GM19468 (cell line): ENCODE measurements at regions not wholly inside any gene's neighbourhood (a gene's known extent, or its start where the extent isn't known, plus 50 kb on each side); places are given as distances from the start of the nearest gene placed in this dataset.
"Not testable (repeated sequence)": the region's sequence is repeated elsewhere in the genome, so short reads cannot be mapped to it uniquely, and the experiment has no call there.

Experiments
- ATAC-seq: cut with Tn5 transposase; IDR thresholded peaks from one replicate; pipeline ENCODE4 v1.9.1; 2021; ENCODE audit warnings: mild to moderate bottlenecking, moderate library complexity, moderate number of reproducible peaks; ENCODE audit not compliant: unreplicated experiment; ENCODE audit errors: extremely low read depth

DNA sequence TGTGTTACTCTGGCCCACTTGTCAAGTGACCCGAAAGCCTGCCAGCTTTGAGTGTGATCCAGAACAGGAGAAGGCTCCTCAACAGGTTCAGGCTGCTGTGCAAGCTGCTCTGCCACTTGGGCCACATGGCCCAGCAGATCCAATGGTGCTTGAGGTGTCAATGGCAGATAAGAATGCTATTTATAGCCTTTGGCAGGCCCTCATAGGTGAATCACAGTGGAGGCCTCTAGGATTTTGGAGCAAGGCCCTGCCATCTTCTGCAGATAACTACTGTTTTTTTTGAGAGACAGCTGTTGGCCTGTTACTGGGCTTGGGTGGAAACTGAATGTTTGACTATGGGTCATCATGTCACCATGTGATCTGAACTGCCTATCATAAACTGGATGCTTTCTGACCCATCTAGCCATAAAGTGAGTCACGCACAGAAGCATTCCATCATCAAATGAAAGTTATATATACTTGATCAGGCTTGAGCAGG, 180.8 kb downstream of the CARTPT start:
- ATAC-seq: no peak

DNA sequence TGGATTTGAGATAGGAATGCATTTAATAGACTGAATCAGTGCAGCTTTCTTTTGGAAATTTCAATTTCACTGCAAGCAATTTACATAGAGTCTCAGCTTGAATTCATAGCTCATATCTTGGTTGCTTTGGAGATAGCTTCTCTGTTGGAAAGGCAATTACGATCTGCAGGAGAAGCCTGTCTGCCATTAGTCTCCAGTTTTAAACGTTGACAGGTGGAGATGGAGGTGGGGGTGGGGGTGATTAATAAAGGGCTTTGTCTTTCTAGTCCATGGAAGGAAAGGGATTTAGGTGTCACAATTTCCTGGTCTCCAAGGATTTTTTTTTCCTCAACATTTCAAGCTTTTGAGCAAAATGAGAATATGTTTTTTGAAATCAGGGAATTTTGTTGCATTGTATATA, 184.7 kb downstream of the CARTPT start:
- ATAC-seq: no peak

DNA sequence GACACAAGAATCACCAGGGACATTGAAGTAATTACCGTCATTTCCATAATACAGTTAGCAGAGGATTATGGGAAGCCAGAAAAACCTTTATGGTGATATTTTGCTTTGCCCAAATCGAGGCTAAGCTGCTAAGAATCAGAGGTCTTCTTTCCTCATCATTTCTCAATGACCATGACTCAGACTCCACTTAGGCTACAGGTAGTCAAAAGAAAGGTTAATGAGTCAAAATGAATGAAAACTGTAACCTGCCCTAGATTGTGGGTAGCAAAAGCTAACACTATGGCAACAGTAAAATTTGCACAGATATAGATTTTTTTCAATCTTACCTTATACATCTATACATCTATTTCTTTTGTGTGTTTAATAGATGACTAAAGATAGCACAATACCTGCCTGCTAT, 185.8 kb downstream of the CARTPT start:
- ATAC-seq: no peak

DNA sequence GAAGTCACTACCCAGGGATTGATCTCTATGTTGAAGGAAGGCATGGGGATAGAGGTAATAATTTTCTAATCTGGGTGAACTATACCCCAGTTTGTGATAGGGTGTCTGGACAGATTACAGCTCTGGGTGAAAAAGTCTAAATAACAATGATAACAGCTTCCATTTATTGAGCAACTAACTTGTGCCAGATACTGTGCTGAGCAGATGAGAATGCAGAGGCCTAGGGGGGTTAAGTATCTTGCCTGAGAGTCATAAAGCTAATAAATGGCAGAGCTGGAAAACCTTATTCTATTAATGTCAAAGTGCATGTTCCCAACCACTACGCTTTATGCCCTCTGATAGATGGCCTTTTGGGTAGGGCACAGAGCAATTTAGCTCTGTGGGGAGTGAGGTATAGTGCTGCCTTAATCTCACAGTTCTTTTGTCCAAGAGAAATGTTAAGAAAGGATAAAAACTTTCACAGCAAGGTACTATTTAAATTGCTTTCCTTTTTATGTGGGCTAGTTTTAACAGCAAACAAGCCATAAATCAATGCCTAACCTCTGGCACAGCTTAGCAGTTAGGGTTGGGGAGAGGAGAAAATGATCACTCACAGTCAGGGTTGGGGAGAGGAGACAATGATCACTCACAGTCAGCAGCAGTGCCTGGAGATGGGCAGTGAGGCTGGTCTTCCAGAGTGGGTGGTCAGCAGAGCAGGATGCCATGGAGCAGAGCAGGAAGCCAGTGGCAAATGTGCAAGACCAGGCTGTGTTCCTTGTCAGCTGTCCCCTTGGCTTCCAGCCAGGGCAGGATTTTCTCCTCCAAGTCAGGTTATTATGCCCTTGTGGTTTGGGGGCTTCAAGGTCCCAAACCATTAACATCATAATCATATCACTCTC, 187.0 kb downstream of the CARTPT start:
- no peak for ATAC-seq

DNA sequence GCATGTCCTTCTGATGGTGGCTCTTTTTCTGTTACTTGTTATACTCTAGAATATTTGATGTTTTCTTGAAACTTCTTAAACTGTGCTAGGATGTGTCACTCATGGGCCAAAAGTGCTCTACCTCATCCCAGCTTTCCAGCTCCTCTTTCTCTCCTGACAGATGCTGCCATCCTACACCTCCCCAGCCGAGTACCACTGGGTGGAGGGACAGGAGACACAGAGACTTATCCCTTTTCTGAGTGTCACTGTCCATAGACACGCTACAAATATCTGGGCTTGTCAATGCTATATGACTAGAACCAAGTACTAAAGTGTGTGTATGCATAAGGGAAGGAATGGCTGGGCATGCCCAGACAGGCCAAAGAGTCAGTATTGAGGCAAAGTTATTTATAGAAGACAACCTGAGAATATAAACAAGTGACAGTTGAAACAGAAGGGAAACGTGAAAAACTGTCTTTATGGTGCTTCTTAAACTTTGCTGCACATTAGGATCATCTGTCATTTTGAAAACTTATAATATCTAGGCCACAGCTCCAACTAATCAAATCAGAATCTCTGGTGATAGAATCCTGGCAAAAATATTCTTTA, 188.0 kb downstream of the CARTPT start:
- no peak for ATAC-seq

DNA sequence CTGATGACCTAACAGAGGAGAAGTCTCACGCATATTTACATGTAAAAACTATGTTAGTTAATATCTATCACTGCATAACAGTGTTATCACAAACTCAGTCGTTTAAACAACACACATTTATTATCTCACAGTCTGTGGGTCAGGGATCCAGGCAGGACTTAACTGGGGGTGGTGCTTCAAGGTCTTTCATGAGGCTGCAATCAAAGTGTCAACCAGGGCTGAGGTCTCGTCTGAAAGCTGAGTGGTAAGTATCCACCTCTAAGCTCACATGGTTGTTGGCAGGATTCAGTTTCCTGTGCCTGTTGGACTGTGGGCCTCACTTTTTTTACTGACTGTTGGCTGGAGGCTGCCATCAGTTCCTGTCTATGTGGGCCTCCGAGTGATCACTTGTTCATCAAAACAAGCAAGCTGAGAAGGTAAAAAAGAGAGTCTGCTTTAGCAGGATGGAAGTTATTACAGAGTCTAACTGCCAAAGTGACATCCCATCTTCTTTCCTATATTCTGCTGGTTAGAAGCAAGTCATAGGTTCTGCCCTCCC, 188.6 kb downstream of the CARTPT start:
- no peak for ATAC-seq

DNA sequence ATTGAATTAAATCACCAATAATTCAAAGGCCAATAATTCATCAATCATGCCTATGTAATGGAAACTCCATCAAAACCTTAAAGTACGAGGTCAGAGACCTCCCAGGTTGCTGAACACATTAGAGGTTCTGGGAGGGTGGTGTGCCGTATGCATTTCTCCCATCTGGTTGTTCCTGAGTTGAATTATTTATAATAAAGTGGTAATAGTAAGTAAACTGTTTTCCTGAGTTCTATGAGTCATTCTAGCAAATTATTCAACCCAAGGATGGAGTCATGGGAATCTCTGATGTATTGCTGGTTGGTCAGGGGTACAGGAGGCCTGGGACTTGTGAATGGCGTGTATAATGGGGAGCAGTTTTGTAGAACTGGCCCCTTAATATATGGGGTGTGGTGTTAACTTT, 191.7 kb downstream of the CARTPT start:
- no peak for ATAC-seq

DNA sequence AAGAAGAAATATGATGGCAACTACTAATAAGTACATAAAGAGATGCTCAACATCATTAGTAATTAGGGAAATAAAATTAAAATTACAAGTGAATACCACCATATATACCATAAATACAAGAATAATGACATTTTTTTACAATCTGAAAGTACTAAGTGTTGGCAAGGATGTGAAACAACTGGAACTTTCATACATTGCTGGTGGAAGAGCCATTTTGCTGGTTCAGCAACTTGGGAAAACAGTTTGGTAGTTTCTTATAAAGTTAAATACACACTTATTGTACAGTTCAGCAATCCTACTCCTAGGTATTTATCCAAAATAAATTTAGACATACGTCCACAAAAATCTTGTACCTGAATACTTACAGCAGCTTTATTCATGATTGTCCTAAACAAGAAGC, 192.9 kb downstream of the CARTPT start:
- ATAC-seq: no peak

DNA sequence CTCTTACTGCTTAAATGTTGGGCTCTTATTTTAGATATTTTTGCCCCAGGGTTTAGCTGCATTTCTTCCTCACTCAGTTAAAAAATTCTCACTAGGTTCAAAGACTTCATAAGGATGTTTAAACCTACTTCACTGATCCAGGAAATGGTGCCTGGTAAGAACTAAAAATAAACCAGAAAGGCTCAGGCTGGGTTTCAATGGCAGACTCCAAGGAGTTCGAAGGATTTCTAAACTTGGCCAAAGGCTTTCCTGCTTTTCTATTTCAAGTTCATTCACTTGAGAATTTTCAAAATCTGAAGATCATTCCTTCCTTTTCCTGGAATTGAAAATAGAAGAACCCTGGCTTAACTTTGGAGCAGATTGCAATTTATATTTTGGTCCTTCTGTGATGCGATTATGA, 193.0 kb upstream of the MAP1B start:
- ATAC-seq: no peak

DNA sequence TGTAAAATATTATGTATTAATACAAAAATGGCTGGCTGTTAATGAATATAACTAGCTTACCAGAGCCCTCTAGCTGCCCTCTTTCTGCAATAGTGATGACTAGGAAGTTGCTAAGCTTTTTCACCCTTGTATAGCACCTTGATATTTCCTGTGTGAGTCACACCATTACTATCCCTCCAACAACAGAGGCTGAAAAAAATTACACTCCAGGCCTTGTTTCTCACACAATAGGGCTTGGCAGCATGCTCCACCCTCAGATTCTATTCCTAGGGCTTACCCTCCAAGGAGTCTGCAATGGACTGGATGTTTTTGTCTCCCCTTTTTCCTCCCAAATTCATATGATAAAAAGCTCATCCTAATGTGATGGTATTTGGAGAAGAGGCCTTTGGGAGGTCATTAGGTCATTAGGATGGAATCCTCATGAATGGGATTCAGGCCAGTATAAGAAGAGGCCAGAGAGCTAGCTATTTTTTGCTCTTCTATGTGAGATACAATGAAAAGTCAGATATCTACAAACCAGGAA, 184.6 kb upstream of the MAP1B start:
- ATAC-seq: no peak

DNA sequence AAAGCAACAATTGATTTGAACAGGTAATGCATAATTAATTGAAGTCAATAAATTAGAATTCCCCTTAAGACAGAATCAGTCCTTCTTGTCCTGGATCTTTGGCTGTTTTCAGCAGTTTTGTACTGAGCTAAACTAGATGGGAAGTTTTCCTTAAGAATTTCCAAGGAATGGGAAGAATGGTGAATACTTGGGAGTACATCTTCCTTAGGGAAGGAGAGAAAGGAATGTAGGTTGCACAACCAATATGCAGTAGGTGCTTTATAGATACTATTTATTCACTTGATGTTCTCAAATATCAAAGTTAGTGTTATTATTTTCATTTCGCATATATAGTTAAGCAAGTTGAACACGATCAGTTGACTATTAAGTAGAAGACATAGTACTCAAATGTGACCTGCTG, 183.5 kb upstream of the MAP1B start:
- no peak for ATAC-seq

DNA sequence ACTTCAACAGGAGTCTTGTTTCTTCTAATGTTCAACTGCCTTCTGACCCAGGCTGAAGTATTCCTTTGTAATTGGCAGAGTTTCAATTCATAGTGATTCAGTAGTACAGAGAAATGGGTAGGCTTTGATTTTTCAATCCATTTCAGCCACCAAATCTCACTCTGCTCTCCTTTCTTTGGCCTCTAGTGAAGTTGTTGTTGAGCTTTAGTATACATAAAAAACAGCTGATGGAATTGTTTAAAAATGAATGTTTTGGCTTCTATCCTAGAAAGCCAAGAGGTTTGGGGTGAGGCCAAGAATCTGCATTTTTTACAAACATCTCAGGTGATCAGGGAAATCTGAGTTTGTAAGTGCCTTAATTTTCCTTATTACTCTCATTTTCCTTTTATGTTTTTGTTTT, 182.9 kb upstream of the MAP1B start:
- no peak for ATAC-seq

DNA sequence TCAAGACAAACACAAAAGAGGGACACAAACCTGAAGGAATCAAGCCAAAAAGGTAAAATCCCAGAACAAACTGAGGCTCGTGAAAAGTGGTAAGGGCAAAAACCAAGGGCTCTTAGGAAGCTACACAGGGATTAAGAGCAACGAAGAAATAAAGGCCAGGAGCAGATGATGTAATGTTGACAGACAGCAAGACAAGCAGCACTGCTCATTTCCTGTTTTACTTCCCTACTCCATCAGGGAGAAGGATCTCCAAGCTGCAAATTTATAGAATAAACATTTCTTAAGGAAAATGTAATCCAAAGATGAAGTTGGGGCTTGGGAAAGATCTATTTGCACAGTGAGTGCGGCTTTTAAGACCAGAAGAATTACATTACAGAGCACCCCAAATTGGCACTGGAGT, 182.3 kb upstream of the MAP1B start:
- ATAC-seq: no peak

DNA sequence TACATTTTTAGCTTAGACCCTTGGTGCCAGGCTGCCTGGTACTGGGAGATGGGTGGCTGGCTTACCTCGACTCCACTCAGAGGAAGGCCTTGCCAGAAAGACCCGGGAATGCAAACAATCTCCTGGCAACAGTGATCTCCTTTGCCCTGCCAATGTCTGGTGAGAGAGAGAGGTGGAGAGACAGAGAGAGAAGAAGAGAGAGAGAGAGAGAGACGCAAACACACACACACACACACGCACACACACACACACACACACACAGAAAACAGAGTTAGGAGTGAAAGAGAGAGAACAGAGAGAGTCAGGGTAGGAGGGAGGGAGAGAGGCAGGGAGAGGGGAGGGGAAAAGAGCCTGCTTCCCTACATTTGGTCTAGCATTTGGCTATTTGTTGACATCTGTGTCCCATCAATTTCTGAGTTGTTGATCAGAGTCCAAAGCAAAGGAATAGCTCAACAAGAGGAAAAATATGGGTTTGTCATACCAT, 181.6 kb upstream of the MAP1B start:
- ATAC-seq: no peak

DNA sequence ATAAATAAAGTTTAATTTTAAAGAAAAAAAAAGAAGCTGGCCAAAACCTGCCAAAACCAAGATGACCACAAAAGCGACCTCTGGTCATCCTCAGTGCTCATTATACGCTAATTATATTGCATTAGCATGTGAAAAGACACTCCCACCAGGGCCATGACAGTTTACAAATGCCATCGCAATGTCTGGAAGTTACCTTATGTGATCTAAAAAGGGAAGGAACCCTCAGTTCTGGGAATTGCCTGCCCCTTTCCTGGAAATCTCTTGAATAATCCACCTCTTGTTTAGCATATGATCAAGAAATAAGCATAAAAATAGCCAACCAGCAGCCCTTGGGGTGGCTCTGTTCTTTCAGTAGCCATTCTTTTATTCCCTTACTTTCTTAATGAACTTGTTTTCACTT, 178.3 kb upstream of the MAP1B start:
- ATAC-seq: no peak

DNA sequence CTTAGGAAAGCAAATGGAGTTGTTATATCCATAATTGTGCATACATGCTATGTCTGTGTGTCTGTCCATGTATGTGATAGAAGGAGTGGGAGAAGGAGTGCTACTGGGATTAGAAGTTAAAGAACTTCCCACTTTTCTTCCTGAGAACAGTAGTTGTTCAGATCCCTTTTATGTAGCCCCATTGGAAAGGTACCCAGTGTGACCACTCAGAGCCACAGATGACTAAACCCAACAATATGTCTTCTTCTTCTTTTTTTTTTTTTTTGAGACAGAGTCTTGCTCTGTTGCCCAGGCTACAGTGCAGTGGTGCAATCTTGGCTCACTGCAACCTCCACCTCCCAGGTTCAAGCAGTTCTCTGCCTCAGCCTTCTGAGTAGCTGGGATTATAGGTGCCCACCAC, 176.7 kb upstream of the MAP1B start:
- not testable (repeated sequence) for ATAC-seq

DNA sequence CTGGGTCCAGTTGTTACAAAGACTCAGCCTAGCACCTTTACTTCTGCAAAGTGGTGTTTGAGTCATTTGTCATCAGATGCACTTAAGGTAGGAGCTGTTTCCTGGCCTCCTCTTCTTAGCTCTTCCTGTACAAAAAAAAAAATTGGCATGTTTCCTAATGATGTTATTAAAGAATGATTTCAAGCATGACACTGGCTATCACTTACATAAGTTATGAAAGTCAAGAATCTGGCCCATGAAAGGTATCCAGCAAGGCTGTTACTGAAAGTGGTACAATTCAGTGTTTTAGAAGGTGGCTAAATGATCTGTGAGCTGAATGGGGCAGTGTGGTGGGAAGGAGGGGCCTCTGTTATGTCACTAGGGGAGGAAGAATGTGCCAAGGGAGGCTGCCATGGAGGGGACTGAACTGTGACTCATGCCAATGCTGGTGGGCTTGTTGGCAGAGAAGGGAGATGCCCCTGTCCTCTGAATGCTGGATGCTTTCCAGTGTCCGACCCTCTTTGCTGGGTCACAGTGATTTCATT, 175.1 kb upstream of the MAP1B start:
- no peak for ATAC-seq

DNA sequence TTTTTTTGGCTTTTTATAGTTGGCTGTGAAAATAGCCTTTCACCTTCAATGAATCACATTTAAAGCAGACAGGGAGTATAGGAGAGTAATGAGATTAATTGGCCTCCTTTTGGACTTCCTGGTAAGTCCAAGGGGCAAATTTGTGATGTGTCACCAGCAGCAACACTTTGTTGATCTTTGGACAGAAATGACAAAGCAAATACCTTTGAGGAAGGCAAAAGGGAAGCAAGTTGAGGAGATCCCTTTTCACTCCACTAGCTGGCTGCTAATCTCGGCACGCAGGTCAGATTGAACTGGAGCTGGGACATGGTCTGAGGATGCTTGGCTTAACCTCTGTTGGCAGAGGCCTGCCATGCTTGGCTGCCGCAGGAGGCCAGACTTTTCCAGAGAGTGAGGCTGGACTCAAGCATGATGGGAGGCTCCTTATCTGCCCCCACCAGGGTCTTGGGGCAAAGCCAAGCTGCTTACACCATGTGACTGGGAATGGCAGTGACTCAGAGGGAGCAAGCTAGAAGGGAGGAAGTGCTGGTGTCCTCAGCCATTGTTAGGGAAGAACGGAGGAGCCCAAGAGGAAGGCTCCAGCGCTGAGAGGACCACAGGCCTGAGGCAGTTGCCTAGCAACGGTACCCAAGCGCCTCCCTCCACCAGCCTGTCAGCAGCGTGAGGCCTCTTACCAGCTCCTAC, 174.5 kb upstream of the MAP1B start:
- ATAC-seq: no peak

DNA sequence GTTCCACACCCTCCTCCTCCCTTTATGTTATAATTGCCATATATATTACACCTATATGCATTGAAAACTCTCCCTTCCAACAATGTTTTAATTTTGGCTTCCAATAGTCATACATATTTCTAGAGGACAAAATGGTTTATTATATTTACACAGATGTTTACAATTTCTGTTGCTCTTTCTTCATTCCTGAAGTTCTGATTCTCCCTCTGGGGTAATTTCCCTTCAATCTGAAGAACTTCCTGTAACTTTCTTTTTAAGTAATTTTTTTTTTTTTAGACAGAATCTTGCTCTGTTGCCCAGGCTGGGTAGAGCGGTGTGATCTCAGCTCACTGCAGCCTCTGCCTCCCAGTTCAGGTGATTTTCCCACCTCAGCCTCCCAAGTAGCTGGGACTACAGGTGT, 173.0 kb upstream of the MAP1B start:
- ATAC-seq: no peak

DNA sequence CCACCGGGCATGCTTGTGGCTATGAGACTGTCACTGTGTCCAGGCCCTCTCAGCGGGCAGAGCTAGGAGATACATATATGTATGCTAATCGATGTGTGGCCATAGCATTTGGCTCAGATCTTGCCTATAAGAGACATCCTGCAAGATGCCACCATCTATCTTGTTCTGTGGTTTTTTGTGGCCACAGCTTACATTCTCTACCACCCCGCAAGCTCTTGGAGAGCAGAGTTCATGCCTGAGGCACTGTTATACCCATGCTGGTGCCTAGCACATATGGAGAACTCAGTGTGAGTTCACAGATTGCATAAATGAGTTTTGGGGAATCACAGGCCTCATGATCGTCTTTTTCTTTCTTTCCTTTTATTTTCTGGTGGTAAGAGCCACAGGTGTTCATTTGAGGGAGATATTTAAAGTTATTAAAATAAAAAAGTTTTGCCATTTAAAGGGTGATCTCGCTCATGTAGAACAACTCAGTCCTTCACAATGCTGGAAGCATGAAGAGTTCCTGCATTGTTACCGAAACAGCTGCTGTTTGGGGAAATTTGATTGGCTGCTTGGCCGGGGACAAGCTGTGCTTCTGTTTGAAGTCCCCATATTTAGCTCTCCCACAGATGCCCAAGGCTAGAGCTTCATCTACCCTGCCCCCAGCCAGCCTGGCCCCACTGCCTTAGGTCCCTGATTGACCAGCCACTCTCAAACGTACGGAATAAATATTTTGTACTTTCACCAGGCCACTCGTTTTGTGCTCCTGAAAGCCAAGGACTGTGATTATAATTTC, 169.2 kb upstream of the MAP1B start:
- no peak for ATAC-seq
